Fibroblast of the aortic adventitia (primary cell): ENCODE measurements at regions not wholly inside any gene's neighbourhood (a gene's known extent, or its start where the extent isn't known, plus 50 kb on each side); places are given as distances from the start of the nearest gene placed in this dataset.

ENCODE experiments used
- DNase-seq: peaks from one replicate; pipeline ENCODE4 v3.0.0-alpha.2; 2010; ENCODE audit warnings: low read depth
- H3K4me3 ChIP-seq: 2 replicates; pipeline ENCODE4 v1.5.1; 2011; ENCODE audit warnings: low read depth, mild to moderate bottlenecking, control low read depth, low read length, moderate library complexity
- CTCF ChIP-seq: IDR thresholded peaks from 2 replicates; pipeline ENCODE4 v1.5.1; 2011; ENCODE audit warnings: mild to moderate bottlenecking, low read length, control low read depth, inconsistent platforms; ENCODE audit not compliant: insufficient read depth

GRCh38 chr4:167702391-167702790, 389.9 kb upstream of the ANXA10 start:
- no peak for TF ChIP-seq CTCF
- no peak overlapping the region for H3K4me3 ChIP-seq
- no peak for DNase-seq

- no peak for DNase-seq
- H3K4me3 ChIP-seq = no peak overlapping the region
- no peak for TF ChIP-seq CTCF
Observed at GRCh38 chr4:167711517-167711916, 380.8 kb upstream of the ANXA10 start.

DNA sequence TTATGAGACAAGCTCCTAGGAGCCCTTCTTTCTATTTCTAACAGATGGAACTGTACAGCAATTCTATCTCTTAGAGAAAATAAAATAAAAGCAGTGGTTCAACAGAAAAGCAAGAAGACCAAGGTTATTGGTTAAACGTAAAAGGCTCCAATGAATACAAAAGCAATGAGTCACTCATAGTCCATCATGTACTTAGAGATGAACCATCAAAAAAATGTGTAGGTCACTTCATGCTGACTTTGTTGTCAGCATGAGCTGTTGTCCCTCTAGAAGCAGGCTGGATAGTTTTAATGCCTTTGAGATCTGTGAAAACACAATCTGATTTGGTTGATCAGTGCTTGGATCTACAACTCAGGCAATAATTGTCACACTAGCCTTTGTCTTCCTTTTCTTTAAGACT, 378.6 kb upstream of the ANXA10 start:
- no peak for TF ChIP-seq CTCF
- no peak for DNase-seq
- no peak overlapping the region for H3K4me3 ChIP-seq

DNA sequence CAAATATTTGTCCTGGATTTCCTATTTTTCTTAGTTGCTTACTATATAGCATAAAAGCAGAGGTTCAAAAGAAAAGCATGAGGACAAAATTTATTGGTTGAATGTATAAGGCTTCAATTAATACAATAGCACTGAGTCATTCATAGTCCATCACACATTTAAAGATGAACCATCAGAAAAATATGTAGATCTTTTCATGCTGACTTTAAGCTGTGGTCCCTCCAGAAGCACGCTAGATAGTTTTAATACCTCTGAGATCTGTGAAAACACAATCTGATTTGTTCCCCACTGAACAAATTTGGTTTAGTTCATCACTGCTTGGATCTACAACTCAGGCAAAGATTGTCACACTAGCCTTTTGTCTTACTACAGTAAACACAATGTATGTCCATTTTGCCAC, 377.2 kb upstream of the ANXA10 start:
- DNase-seq = no peak
- H3K4me3 ChIP-seq = no peak overlapping the region
- no peak for TF ChIP-seq CTCF

- no peak for TF ChIP-seq CTCF
- no peak overlapping the region for H3K4me3 ChIP-seq
- DNase-seq = no peak
Observed at GRCh38 chr4:167717495-167717894, 374.8 kb upstream of the ANXA10 start.

DNA sequence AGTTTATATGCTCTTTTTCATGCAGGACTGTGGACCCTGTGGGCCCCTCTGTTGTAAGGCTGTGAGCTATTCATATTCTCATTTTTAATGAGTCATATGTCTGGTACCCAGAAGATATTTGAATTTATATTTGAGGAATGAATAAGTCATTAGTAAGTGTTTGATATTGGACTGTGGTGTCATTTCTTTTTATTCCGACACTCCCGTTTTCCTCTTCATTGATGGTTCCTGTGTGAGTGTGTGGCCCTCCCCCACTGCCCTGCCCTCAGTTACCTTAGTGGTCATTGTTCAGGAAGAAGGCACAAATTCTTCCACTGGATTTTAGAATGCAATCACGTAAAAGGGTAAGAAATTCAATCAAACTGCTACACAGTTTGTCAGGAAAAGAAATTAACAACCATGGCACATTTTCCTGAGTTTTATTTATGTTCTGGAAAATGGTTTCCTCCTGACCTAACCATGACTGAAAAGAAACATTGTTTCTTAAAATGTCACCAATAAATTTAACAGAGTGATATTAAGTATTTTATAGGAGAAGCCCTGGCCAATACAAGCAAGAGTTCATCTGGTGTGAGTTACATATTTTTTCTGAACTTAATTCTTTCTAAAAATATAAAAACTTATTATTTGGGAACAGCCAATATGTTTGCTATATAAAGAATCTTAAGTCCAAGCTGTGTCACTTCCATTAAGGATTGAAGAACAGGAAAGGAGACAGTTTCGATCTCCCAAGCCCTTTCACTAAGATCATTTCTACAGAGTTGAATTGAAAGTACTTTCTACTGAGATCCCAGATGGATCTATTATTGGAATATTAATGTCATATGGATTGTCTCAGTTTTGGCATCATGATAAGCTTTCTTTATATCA, 370.5 kb upstream of the ANXA10 start:
- no peak overlapping the region for H3K4me3 ChIP-seq
- TF ChIP-seq CTCF = no peak
- no peak for DNase-seq

DNA sequence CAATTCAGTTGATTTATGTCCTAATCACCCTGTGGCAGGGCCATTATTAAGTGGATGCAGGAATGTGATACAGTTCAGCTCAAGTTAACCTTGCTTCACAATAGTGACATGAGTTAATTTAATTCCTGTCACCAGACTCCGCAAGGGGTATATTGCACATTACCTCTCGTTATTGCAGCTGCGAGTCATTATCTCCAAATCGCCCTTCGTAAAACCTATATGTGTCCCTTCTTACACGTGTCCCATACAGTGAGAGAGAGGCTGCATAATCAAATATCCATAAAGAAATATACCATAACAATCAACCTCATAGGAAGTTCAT, 369.9 kb upstream of the ANXA10 start:
- no peak overlapping the region for H3K4me3 ChIP-seq
- TF ChIP-seq CTCF = no peak
- no peak for DNase-seq
